D721Med (cell line): ENCODE measurements at regions not wholly inside any gene's neighbourhood (a gene's known extent, or its start where the extent isn't known, plus 50 kb on each side); places are given as distances from the start of the nearest gene placed in this dataset.

ENCODE experiments used
- DNase-seq: peaks from one replicate; pipeline ENCODE4 v3.0.0; 2011; ENCODE audit warnings: low spot score; ENCODE audit not compliant: insufficient read length
- FAIRE-seq: peaks from 2 replicates; lab custom pipeline; 2011; peaks lifted over from hg19 to GRCh38; lab: Jason Lieb, UNC
- TF ChIP-seq, protein P1 (sequence below): IDR thresholded peaks from 2 replicates; pipeline ENCODE4 v1.5.1; 2012; ENCODE audit warnings: mild to moderate bottlenecking, control low read depth; ENCODE audit not compliant: insufficient read depth; ENCODE audit errors: missing control alignments

DNA sequence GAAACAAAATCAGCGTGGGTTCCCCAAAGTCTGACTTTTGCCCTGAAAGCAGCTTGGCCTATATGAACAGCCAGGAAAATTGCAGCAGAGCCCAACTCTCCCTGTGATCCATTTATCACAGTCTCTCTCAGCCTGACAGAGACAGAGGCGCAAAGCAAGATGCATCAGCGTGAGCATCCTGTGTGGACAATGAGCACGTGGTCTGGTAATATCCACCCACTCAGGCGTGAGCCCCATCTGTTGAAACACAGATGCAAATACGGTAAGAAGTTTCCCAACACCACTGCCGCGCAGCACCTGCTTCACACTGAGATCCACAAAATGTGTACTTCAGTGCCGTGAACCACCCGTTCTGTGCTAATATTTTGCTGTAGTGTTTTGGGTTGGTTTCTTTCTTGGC lies 114.6 kb downstream of the MRPL36 start:
- TF ChIP-seq, protein P1, sequence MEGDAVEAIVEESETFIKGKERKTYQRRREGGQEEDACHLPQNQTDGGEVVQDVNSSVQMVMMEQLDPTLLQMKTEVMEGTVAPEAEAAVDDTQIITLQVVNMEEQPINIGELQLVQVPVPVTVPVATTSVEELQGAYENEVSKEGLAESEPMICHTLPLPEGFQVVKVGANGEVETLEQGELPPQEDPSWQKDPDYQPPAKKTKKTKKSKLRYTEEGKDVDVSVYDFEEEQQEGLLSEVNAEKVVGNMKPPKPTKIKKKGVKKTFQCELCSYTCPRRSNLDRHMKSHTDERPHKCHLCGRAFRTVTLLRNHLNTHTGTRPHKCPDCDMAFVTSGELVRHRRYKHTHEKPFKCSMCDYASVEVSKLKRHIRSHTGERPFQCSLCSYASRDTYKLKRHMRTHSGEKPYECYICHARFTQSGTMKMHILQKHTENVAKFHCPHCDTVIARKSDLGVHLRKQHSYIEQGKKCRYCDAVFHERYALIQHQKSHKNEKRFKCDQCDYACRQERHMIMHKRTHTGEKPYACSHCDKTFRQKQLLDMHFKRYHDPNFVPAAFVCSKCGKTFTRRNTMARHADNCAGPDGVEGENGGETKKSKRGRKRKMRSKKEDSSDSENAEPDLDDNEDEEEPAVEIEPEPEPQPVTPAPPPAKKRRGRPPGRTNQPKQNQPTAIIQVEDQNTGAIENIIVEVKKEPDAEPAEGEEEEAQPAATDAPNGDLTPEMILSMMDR, result no peak
- FAIRE-seq (no peak), DNase-seq (no peak)

DNA sequence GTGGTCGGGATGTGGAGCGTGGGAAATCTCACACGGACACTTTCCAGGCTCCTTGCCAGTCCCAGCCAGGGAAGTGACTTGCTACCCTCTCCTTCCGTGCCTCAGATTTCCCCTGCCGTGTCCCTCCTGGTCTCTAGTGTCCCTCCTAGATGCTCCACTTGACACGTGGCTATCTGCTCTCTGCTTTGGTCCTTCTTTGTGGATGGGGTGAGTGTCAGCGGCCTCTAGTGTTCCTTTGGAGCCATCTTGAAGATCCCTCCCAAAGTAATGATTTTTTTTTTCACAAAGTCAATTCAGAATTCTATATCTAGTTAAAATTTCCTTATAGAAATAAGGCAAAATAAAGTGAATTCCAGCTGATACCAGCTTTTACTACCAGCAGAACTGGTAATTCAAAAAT lies 117.7 kb downstream of the MRPL36 start:
- TF ChIP-seq, protein P1, result no peak
- no peak for FAIRE-seq
- no peak for DNase-seq

DNA sequence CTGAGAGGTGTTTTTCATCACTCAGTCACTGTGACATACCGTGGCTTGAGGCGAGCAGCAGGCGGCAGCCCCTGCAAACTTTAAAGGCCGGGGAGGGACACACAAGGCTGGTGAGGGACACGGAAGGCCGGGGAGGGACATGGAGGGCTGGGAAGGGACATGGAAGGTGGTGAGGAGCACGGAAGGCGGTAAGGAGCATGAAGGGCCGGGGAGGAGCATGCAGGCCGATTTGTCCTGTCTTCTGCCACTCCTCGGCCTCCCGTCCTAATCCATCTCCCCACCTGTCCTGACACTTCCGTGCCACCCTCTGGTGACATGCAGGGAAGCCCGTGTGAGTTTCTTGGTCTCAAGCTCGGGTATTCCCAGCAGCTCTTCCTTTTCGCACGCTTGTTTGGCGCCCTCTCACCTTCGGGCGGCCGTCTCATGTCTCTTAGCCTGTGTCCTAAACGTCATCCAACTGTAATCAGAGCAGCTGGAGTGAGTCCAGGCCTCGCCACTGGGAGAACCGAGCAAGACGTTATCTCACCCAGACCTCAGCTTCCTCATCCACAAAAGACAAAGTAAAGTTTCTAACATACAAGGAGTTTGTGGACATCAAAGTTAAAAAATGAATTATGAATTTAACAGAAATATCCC lies 126.5 kb downstream of the MRPL36 start:
- TF ChIP-seq, protein P1, result no peak
- FAIRE-seq (no peak), DNase-seq (no peak)

DNA sequence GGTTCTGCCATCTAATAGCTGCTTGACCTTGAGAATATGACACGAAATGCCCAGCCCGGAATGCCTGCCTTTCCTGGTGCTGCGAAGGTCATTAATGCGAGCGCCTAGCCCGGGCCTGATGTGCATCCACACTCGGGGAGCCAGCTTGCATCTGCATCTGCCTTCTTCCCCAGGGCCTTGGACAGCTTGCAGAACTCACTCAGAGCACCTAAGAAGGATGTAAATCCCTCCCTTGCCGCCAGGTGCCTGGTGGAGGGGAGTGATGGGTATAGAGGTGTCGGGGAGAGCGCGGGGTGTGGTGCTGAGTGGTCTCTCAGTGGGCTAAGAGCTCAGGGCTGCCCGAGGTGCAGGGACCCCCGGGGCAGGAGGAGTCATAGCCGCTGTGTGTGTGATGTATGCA lies 127.2 kb downstream of the MRPL36 start:
- TF ChIP-seq, protein P1, result no peak
- FAIRE-seq, result no peak
- no peak for DNase-seq

DNA sequence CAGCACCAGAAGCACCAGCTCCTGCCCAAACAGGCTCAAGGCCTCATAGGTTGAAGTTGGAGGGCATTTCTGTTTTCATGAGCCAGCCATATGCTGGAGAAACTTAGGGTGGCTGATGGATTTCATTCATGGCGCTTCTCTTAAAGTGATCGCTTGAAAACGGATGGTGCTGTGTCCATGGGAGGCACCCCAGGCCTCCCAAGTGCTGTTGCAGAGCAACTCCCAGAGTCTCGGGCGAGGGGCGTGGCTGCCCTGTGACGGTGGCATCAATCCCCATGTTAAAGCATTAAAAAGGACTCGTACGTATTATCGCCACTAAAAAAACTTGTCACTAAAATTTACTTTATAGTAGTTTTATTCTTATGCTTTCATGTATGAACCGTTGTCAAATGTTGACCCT lies 128.3 kb downstream of the MRPL36 start:
- DNase-seq (no peak), FAIRE-seq (no peak)
- TF ChIP-seq, protein P1, result no peak

DNA sequence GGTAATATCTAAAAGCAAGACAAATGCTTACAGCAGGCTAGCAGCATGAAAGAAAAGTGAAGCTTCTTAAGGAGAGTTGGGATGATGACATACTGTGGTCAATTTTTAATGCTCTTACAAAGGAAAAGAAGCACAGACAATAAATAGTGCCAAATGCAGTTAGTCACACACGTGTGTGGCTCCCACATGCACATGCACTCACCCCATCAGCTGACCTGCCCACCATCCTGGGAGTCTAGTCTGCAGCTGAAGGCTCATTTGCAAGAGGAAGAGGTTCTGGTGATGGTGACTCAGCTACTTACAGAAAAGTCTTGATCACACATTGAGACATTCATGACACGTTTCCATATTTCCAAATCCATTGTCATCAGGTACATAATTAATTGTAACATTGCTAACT lies 129.3 kb downstream of the MRPL36 start:
- DNase-seq, result no peak
- FAIRE-seq, result no peak
- TF ChIP-seq, protein P1, result no peak

DNA sequence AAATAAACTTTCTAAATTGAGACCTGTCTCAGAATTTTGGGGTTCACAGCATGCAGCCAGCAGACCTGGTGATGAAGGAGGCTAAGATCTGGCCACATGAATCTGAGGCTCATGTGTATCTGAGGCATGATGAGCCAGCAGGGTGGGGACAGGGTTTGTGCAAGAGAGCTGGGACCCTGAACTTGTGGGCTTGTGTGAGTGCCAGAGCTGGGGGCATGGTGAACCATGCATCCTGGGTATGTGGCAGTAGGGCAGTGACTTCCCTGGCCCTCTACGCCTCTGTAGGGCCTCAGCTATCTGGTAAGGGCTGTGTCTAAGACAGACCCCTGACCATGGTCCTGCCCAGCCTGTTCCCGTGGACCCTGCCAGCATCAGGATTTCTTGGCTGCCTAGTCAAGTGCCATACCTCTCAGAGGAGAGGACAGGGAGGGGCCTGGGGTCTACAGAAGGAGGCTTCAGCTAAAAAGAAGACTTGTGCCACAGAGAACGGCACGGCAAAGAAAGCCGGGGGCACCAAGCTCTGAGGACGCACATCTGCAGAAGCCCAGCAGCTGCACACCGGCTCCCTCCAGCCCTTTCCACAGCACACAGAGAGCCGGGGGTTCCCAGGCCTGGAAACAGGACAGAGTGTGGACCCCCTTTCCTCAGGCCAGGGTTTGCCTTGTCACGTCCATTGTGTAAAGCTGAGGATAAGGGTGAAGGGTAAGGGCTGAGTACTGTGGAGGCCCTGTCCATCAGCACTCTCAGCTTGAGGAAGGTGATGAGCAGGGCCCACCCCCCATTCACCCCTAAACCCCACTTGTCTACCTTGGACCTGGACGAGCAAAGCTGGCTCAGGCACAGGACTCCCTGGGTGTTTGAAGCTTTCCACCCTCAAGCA lies 130.1 kb downstream of the MRPL36 start:
- TF ChIP-seq, protein P1, result no peak
- DNase-seq (no peak), FAIRE-seq (no peak)
